Myocyte (in vitro differentiated cells): ENCODE measurements at regions not wholly inside any gene's neighbourhood (a gene's known extent, or its start where the extent isn't known, plus 50 kb on each side); places are given as distances from the start of the nearest gene placed in this dataset.
"Not testable (repeated sequence)": the region's sequence is repeated elsewhere in the genome, so short reads cannot be mapped to it uniquely, and the experiment has no call there.

Experiments used
- DNase-seq: peaks from one replicate; pipeline ENCODE4 v3.0.0-alpha.2; 2012; ENCODE audit warnings: low read depth

- no peak for DNase-seq
These were observed 52.7 kb upstream of the ZCCHC13 start for GRCh38 chrX:74251006-74251930.

- no peak for DNase-seq
These were observed 53.4 kb upstream of the ZCCHC13 start for GRCh38 chrX:74250574-74250973.

GRCh38 chrX:74249963-74250362 lies 54.0 kb upstream of the ZCCHC13 start:
- DNase-seq: no peak

GRCh38 chrX:74248889-74249288 lies 55.1 kb upstream of the ZCCHC13 start:
- no peak for DNase-seq

GRCh38 chrX:74246524-74246923 lies 57.5 kb upstream of the ZCCHC13 start:
- DNase-seq: no peak

GRCh38 chrX:74242484-74243138 lies 61.4 kb upstream of the ZCCHC13 start:
- no peak for DNase-seq

GRCh38 chrX:74242050-74242449 lies 61.9 kb upstream of the ZCCHC13 start:
- DNase-seq: peak; percentile 14

- no peak for DNase-seq
These were observed 65.2 kb upstream of the ZCCHC13 start for GRCh38 chrX:74238771-74239170.

- DNase-seq: no peak
These were observed 69.2 kb upstream of the ZCCHC13 start for GRCh38 chrX:74234818-74235217.

GRCh38 chrX:74232859-74233258 lies 71.1 kb upstream of the ZCCHC13 start:
- DNase-seq: peak; percentile 8

- no peak for DNase-seq
These were observed 72.4 kb upstream of the ZCCHC13 start for GRCh38 chrX:74231625-74232024.

GRCh38 chrX:74230094-74230493 lies 73.9 kb upstream of the ZCCHC13 start:
- DNase-seq: no peak

GRCh38 chrX:74225111-74225510 lies 78.9 kb upstream of the ZCCHC13 start:
- DNase-seq: no peak

GRCh38 chrX:74220277-74220676 lies 83.7 kb upstream of the ZCCHC13 start:
- no peak for DNase-seq

GRCh38 chrX:74218895-74219294 lies 85.1 kb upstream of the ZCCHC13 start:
- no peak for DNase-seq

- no peak for DNase-seq
These were observed 87.6 kb upstream of the ZCCHC13 start for GRCh38 chrX:74216421-74216820.

- DNase-seq: no peak
These were observed 92.1 kb upstream of the ZCCHC13 start for GRCh38 chrX:74211911-74212310.

- DNase-seq: no peak
These were observed 96.4 kb upstream of the ZCCHC13 start for GRCh38 chrX:74207539-74207938.

- no peak for DNase-seq
These were observed 108.4 kb upstream of the ZCCHC13 start for GRCh38 chrX:74195605-74196004.

- no peak for DNase-seq
These were observed 108.9 kb upstream of the ZCCHC13 start for GRCh38 chrX:74195120-74195519.

- peak; percentile 8 for DNase-seq
These were observed 116.8 kb upstream of the ZCCHC13 start for GRCh38 chrX:74187211-74187610.

GRCh38 chrX:74183047-74183446 lies 120.9 kb upstream of the ZCCHC13 start:
- not testable (repeated sequence) for DNase-seq

GRCh38 chrX:74181976-74182375 lies 122.0 kb upstream of the ZCCHC13 start:
- DNase-seq: not testable (repeated sequence)
